Loucy (cell line): ENCODE measurements at regions not wholly inside any gene's neighbourhood (a gene's known extent, or its start where the extent isn't known, plus 50 kb on each side); places are given as distances from the start of the nearest gene placed in this dataset.
"Not testable (repeated sequence)": the region's sequence is repeated elsewhere in the genome, so short reads cannot be mapped to it uniquely, and the experiment has no call there.

Experiments used
- H2AFZ ChIP-seq: fragments of 200-600 bp; sonication (generic); 2 replicates; pipeline ENCODE4 v1.6.0; 2016; ENCODE audit warnings: antibody characterized with exemption, mild to moderate bottlenecking, low read length, moderate library complexity
- H3F3A ChIP-seq: fragments of 200-600 bp; 2 replicates; pipeline ENCODE4 v1.6.0; 2016; ENCODE audit warnings: antibody characterized with exemption, low read depth, mild to moderate bottlenecking
- H3K27me3 ChIP-seq: fragments of 200-600 bp; sonication (generic); 2 replicates; pipeline ENCODE4 v1.6.1; 2014; ENCODE audit warnings: low read length, mild to moderate bottlenecking; ENCODE audit not compliant: insufficient read depth, poor library complexity, severe bottlenecking
- H3K36me3 ChIP-seq: fragments of 200-600 bp; sonication (generic); 2 replicates; pipeline ENCODE4 v1.6.1; 2016; ENCODE audit warnings: low read length; ENCODE audit not compliant: insufficient read depth
- H3K4me1 ChIP-seq: fragments of 200-600 bp; sonication (generic); 2 replicates; pipeline ENCODE4 v1.5.1; 2014; ENCODE audit warnings: low read length, mild to moderate bottlenecking; ENCODE audit not compliant: insufficient read depth, poor library complexity, severe bottlenecking
- H3K4me2 ChIP-seq: fragments of 200-600 bp; sonication (generic); 2 replicates; pipeline ENCODE4 v1.6.0; 2014; ENCODE audit warnings: antibody characterized with exemption, low read length, low read depth, mild to moderate bottlenecking; ENCODE audit not compliant: poor library complexity, severe bottlenecking
- H3K4me3 ChIP-seq: fragments of 200-600 bp; sonication (generic); 2 replicates; pipeline ENCODE4 v1.5.1; 2014; ENCODE audit warnings: low read length, mild to moderate bottlenecking, mixed read lengths; ENCODE audit not compliant: poor library complexity, severe bottlenecking
- H3K79me2 ChIP-seq: fragments of 200-600 bp; sonication (generic); 2 replicates; pipeline ENCODE4 v1.6.1; 2014; ENCODE audit warnings: low read length; ENCODE audit not compliant: insufficient read depth
- H3K9ac ChIP-seq: fragments of 200-600 bp; sonication (generic); 2 replicates; pipeline ENCODE4 v1.6.0; 2014; ENCODE audit warnings: mild to moderate bottlenecking, low read depth, low read length, moderate library complexity; ENCODE audit not compliant: poor library complexity, severe bottlenecking
- H3K9me2 ChIP-seq: fragments of 200-600 bp; sonication (generic); replicated peaks from 2 replicates; pipeline ENCODE4 v1.6.1; 2016; ENCODE audit warnings: low read depth, low read length, mixed read lengths
- H3K9me3 ChIP-seq: fragments of 200-600 bp; sonication (generic); 2 replicates; pipeline ENCODE4 v1.6.1; 2014; ENCODE audit warnings: mild to moderate bottlenecking, antibody characterized with exemption, low read length, low read depth; ENCODE audit not compliant: insufficient read depth
- H4K20me1 ChIP-seq: fragments of 200-600 bp; sonication (generic); 2 replicates; pipeline ENCODE4 v1.6.0; 2014; ENCODE audit warnings: antibody characterized with exemption, low read length, mild to moderate bottlenecking; ENCODE audit not compliant: insufficient read depth, poor library complexity, severe bottlenecking
- EZH2phosphoT487 ChIP-seq: fragments of 200-600 bp; IDR thresholded peaks from 2 replicates; pipeline ENCODE4 v1.6.1; 2018; ENCODE audit warnings: antibody characterized with exemption, mild to moderate bottlenecking, moderate library complexity, borderline replicate concordance
- TF ChIP-seq, protein P1 (sequence below): fragments of 200-600 bp; sonication (generic); conservative IDR thresholded peaks from 2 replicates; pipeline ENCODE4 v1.5.1; 2014; ENCODE audit warnings: mild to moderate bottlenecking, antibody characterized with exemption, low read length

DNA sequence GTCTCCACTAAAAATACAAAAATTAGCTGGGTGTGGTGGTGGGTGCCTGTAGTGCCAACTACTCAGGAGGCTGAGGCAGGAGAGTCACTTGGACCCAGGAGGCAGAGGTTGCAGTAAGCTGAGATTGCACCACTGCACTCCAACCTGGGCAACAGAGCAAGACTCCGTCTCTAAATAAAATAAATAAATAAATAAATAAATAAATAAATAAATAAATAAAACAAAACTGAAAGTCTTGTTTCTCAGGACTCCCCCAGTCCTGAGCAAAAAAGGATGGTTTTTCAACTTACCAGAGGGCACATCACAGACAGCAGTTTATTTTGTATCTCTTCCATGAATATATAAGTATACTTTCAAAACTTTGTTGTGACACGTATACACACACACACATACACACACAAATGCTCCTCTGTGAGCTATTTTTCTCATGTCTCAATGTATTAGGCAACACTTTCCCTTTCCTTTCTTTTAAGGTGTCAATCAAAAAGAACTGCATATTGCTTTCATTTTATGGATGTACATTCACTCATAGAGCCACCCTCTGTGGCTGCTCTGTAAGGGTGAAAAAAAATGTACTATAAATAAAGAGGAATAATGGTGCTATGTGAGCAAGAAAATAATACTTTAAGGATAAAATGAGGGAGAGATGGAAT is 54.8 kb upstream of the MITF start:
- Histone ChIP-seq H3K9ac (no peak overlapping the region), H3F3A (no peaks in the 10 kb centered on the region), H3K4me2 (no peak overlapping the region), H3K4me1 (no peaks in the 10 kb centered on the region), H4K20me1 (no peaks in the 10 kb centered on the region), H3K4me3 (no peak overlapping the region), H3K79me2 (no peaks in the 10 kb centered on the region), H2AFZ (no peak overlapping the region), H3K9me3 (no peaks in the 10 kb centered on the region), H3K9me2 (no peaks in the 10 kb centered on the region), H3K36me3 (no peaks in the 10 kb centered on the region), H3K27me3 (no peaks in the 10 kb centered on the region)
- no peak for TF ChIP-seq EZH2phosphoT487
- TF ChIP-seq, protein P1, sequence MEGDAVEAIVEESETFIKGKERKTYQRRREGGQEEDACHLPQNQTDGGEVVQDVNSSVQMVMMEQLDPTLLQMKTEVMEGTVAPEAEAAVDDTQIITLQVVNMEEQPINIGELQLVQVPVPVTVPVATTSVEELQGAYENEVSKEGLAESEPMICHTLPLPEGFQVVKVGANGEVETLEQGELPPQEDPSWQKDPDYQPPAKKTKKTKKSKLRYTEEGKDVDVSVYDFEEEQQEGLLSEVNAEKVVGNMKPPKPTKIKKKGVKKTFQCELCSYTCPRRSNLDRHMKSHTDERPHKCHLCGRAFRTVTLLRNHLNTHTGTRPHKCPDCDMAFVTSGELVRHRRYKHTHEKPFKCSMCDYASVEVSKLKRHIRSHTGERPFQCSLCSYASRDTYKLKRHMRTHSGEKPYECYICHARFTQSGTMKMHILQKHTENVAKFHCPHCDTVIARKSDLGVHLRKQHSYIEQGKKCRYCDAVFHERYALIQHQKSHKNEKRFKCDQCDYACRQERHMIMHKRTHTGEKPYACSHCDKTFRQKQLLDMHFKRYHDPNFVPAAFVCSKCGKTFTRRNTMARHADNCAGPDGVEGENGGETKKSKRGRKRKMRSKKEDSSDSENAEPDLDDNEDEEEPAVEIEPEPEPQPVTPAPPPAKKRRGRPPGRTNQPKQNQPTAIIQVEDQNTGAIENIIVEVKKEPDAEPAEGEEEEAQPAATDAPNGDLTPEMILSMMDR = no peak

DNA sequence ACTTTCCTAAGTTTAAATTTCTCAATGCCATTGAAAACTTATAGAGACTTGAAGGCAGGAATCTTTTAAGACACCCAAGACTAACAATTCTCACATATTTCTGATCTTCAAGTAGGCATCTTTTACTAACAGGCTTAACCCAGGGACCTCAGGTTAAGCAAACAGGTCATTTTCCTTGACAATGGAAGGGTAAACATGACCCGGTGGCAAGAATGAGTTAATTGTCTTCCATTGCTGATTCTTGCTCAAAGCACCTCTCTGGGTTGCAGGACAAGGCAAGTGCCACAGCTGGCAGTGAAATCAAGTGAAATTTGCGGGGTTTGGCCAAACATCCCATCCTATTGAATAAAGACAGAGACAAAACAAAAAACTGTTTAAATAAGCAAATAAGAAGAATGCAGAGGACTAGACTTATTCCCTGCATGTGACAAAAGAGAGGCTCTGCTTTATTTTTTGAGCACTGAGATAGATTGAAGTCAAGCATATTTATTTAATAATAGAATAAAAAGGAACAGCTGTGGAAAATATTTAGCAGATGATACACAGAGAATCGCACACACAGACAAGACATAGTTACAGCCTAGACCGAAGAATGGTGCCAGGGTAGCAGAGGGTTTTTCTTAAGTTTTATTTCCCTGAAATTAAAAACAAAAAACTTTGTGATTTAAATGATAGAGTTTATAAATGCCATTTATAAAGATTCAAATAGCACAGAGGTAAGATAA is 56.0 kb upstream of the MITF start:
- no peaks in the 10 kb centered on the region for H3K4me1 ChIP-seq
- no peak overlapping the region for H3K4me2 ChIP-seq
- H3F3A ChIP-seq = no peaks in the 10 kb centered on the region
- no peaks in the 10 kb centered on the region for H3K27me3 ChIP-seq
- no peak overlapping the region for H3K9ac ChIP-seq
- no peaks in the 10 kb centered on the region for H3K79me2 ChIP-seq
- no peaks in the 10 kb centered on the region for H3K9me3 ChIP-seq
- no peaks in the 10 kb centered on the region for H3K9me2 ChIP-seq
- H4K20me1 ChIP-seq = no peaks in the 10 kb centered on the region
- TF ChIP-seq, protein P1 = no peak
- TF ChIP-seq EZH2phosphoT487 = no peak
- no peak overlapping the region for H3K4me3 ChIP-seq
- H2AFZ ChIP-seq = no peak overlapping the region
- H3K36me3 ChIP-seq = no peaks in the 10 kb centered on the region

DNA sequence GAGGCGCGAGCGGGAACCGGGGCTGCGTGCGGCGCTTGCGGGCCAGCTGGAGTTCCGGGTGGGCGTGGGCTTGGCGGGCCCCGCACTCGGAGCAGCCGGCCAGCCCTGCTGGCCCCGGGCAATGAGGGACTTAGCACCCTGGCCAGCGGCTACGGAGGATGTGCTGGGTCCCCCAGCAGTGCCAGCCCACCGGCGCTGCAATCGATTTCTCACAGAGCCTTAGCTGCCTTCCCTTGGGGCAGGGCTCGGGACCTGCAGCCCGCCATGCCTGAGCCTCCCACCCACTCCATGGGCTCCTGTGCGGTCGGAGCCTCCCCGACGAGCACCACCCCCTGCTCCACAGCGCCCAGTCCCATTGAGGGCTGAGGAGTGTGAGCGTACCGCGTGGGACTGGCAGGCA is 61.8 kb upstream of the MITF start:
- not testable (repeated sequence) for H3K9me3 ChIP-seq, H3K79me2 ChIP-seq, H3F3A ChIP-seq, H3K4me1 ChIP-seq, H3K4me2 ChIP-seq, H3K9ac ChIP-seq, H3K27me3 ChIP-seq, H3K9me2 ChIP-seq, H3K36me3 ChIP-seq, H3K4me3 ChIP-seq, H2AFZ ChIP-seq, H4K20me1 ChIP-seq
